Naive thymus-derived CD4-positive, alpha-beta T cell (primary cell): ENCODE measurements at regions not wholly inside any gene's neighbourhood (a gene's known extent, or its start where the extent isn't known, plus 50 kb on each side); places are given as distances from the start of the nearest gene placed in this dataset.

ENCODE experiments used
- ATAC-seq: fragments of 150-1000 bp; cut with Tn5 transposase; 2 replicates; pipeline ENCODE4 v1.10.0; 2021; ENCODE audit warnings: mild to moderate bottlenecking, moderate library complexity
- CTCF ChIA-PET: fragments of 350-600 bp; sonication (Branson Sonifier 250); formaldehyde crosslinking; loops from one replicate; lab custom pipeline; 2021; ENCODE audit warnings: antibody characterized with exemption; lab: Charles Lee
- POLR2A ChIA-PET: fragments of 350-600 bp; sonication (Branson Sonifier 250); formaldehyde crosslinking; loops from one replicate; lab custom pipeline; 2021; ENCODE audit warnings: antibody characterized with exemption, inconsistent platforms; lab: Charles Lee
- DNase-seq, 9 donors: peaks; one replicate each; pipeline versions ENCODE4 v3.0.0 to v3.0.0-alpha.2; 2020 to 2022; ENCODE audit warnings: mixed read lengths in 1 of 9
- H3K27ac ChIP-seq: one replicate; pipeline ENCODE4 v1.7.0; 2013; ENCODE audit warnings: mild to moderate bottlenecking, low read depth, low read length, moderate library complexity
- H3K27me3 ChIP-seq, 2 donors: one replicate each; pipeline ENCODE4 v1.7.0; 2013; ENCODE audit warnings: low read length in 2 of 2, mild to moderate bottlenecking in 2 of 2, moderate library complexity in 2 of 2; ENCODE audit not compliant: control insufficient read depth in 2 of 2, insufficient read depth in 2 of 2
- H3K36me3 ChIP-seq, 3 experiments: 1 replicate in 2 of 3; 2 replicates in 1 of 3; pipeline ENCODE4 v1.7.0; 2013; ENCODE audit warnings: low read length in 3 of 3, mild to moderate bottlenecking in 3 of 3, moderate library complexity in 1 of 3; ENCODE audit not compliant: insufficient read depth in 3 of 3, control insufficient read depth in 2 of 3
- H3K4me1 ChIP-seq, 2 donors: one replicate each; pipeline ENCODE4 v1.7.0; 2013; ENCODE audit warnings: low read length in 2 of 2, mild to moderate bottlenecking in 2 of 2, moderate library complexity in 1 of 2; ENCODE audit not compliant: control insufficient read depth in 2 of 2, insufficient read depth in 2 of 2
- H3K4me3 ChIP-seq: 2 replicates; pipeline ENCODE4 v1.7.0; 2013; ENCODE audit warnings: mild to moderate bottlenecking, low read length
- H3K9me3 ChIP-seq, 3 experiments: 1 replicate in 2 of 3; 2 replicates in 1 of 3; pipeline ENCODE4 v1.7.0; 2013; ENCODE audit warnings: low read length in 3 of 3; ENCODE audit not compliant: control insufficient read depth in 2 of 3
- H3K27ac Mint-ChIP-seq, 9 donors: one replicate each; pipeline ENCODE4 v1.8.0; 2020 to 2022; ENCODE audit warnings: mixed read lengths in 9 of 9, mild to moderate bottlenecking in 8 of 9, moderate library complexity in 5 of 9, inconsistent platforms in 2 of 9
- H3K27me3 Mint-ChIP-seq, 5 donors: one replicate each; pipeline ENCODE4 v1.8.0; 2021 to 2022; ENCODE audit warnings: mixed read lengths in 5 of 5, mild to moderate bottlenecking in 1 of 5
- H3K36me3 Mint-ChIP-seq, 5 donors: one replicate each; pipeline ENCODE4 v1.8.0; 2020 to 2022; ENCODE audit warnings: mixed read lengths in 5 of 5, mild to moderate bottlenecking in 3 of 5, inconsistent platforms in 1 of 5
- H3K4me1 Mint-ChIP-seq, 7 donors: one replicate each; pipeline ENCODE4 v1.8.0; 2020 to 2022; ENCODE audit warnings: mixed read lengths in 7 of 7, mild to moderate bottlenecking in 3 of 7, inconsistent platforms in 1 of 7
- H3K4me3 Mint-ChIP-seq, 10 donors: one replicate each; pipeline ENCODE4 v1.8.0; 2020 to 2022; ENCODE audit warnings: mild to moderate bottlenecking in 10 of 10, mixed read lengths in 10 of 10, moderate library complexity in 6 of 10, inconsistent platforms in 2 of 10
- H3K9me3 Mint-ChIP-seq, 11 donors: one replicate each; pipeline ENCODE4 v1.8.0; 2020 to 2022; ENCODE audit warnings: mixed read lengths in 11 of 11, mild to moderate bottlenecking in 4 of 11, inconsistent platforms in 1 of 11, moderate library complexity in 1 of 11
- intact Hi-C, 2 donors: fragments of 100-400 bp; cut with micrococcal nuclease; formaldehyde crosslinking; loops; one replicate each; pipeline ENCODE4 v1.15.1; 2023

- Mint-ChIP-seq H3K4me1 (peaks cover 6 to 54% (median 28%) of the 10 kb centered on the region in 7 donors), H3K27ac (no peak overlapping the region), H3K36me3 (peaks cover 7 to 32% (median 22%) of the 10 kb centered on the region in 5 donors), H3K4me3 (no peak overlapping the region), H3K27me3 (no peaks in the 10 kb centered on the region), H3K9me3 (no peaks in the 10 kb centered on the region)
- ATAC-seq, result no peak
- H3K27ac ChIP-seq, result no peak overlapping the region
- no peaks in the 10 kb centered on the region for H3K9me3 ChIP-seq
- POLR2A ChIA-PET, result no interaction called here
- intact Hi-C loops, result no loop called here
- CTCF ChIA-PET, result no interaction called here
- DNase-seq, result no peak
- H3K4me1 ChIP-seq, result no peaks in the 10 kb centered on the region
- no peak overlapping the region for H3K4me3 ChIP-seq
- H3K36me3 ChIP-seq, result no peaks in the 10 kb centered on the region
- no peaks in the 10 kb centered on the region for H3K27me3 ChIP-seq
These were observed 449.6 kb upstream of the RGS6 start for GRCh38 chr14:71482671-71483070.

- no peak for DNase-seq
- H3K4me3 Mint-ChIP-seq, result no peak overlapping the region
- no peaks in the 10 kb centered on the region for H3K27me3 ChIP-seq
- no peak overlapping the region for H3K27ac ChIP-seq
- H3K4me1 Mint-ChIP-seq, result peaks cover 6 to 51% (median 24%) of the 10 kb centered on the region in 7 donors
- H3K36me3 Mint-ChIP-seq, result peaks cover 7 to 32% (median 23%) of the 10 kb centered on the region in 5 donors
- POLR2A ChIA-PET, result no interaction called here
- H3K9me3 ChIP-seq, result no peaks in the 10 kb centered on the region
- H3K9me3 Mint-ChIP-seq, result no peaks in the 10 kb centered on the region
- H3K36me3 ChIP-seq, result no peaks in the 10 kb centered on the region
- no peaks in the 10 kb centered on the region for H3K4me1 ChIP-seq
- no peak overlapping the region for H3K4me3 ChIP-seq
- CTCF ChIA-PET, result no interaction called here
- no peaks in the 10 kb centered on the region for H3K27me3 Mint-ChIP-seq
- intact Hi-C loops, result no loop called here
- H3K27ac Mint-ChIP-seq, result no peak overlapping the region
- no peak for ATAC-seq
These were observed 449.1 kb upstream of the RGS6 start for GRCh38 chr14:71483154-71483553.

GRCh38 chr14:71485833-71486232 is 446.4 kb upstream of the RGS6 start:
- Mint-ChIP-seq H3K9me3 (no peaks in the 10 kb centered on the region), H3K27ac (no peak overlapping the region), H3K4me3 (no peak overlapping the region), H3K27me3 (no peaks in the 10 kb centered on the region), H3K4me1 (peaks cover 2 to 40% (median 16%) of the 10 kb centered on the region in 7 donors), H3K36me3 (peaks cover 7 to 39% (median 24%) of the 10 kb centered on the region in 5 donors)
- no peak for ATAC-seq
- CTCF ChIA-PET, result no interaction called here
- H3K9me3 ChIP-seq, result no peaks in the 10 kb centered on the region
- no peaks in the 10 kb centered on the region for H3K36me3 ChIP-seq
- intact Hi-C loops, result no loop called here
- no peaks in the 10 kb centered on the region for H3K27me3 ChIP-seq
- POLR2A ChIA-PET, result no interaction called here
- no peak overlapping the region for H3K4me3 ChIP-seq
- no peak for DNase-seq
- H3K4me1 ChIP-seq, result no peaks in the 10 kb centered on the region
- H3K27ac ChIP-seq, result no peak overlapping the region

GRCh38 chr14:71486279-71486678 is 445.9 kb upstream of the RGS6 start:
- H3K27me3 Mint-ChIP-seq, result no peaks in the 10 kb centered on the region
- intact Hi-C loops, result no loop called here
- CTCF ChIA-PET, result no interaction called here
- ATAC-seq (no peak), DNase-seq (no peak)
- no peaks in the 10 kb centered on the region for H3K4me1 ChIP-seq
- H3K27me3 ChIP-seq, result no peaks in the 10 kb centered on the region
- H3K27ac ChIP-seq, result no peak overlapping the region
- POLR2A ChIA-PET, result no interaction called here
- H3K27ac Mint-ChIP-seq, result no peak overlapping the region
- H3K36me3 ChIP-seq, result no peaks in the 10 kb centered on the region
- no peak overlapping the region for H3K4me3 Mint-ChIP-seq
- peaks cover 2 to 43% (median 17%) of the 10 kb centered on the region in 7 donors for H3K4me1 Mint-ChIP-seq
- H3K9me3 ChIP-seq, result no peaks in the 10 kb centered on the region
- H3K36me3 Mint-ChIP-seq, result peaks cover 7 to 39% (median 26%) of the 10 kb centered on the region in 5 donors
- no peak overlapping the region for H3K4me3 ChIP-seq
- H3K9me3 Mint-ChIP-seq, result no peaks in the 10 kb centered on the region

- H3K36me3 ChIP-seq, result no peaks in the 10 kb centered on the region
- POLR2A ChIA-PET, result interaction anchor here (0.6 kb wide), 1 partner anchor 928 kb away, joined by 3 read pairs; no protein-coding TSS in a partner anchor
- intact Hi-C loops, result no loop called here
- CTCF ChIA-PET, result no interaction called here
- H3K27ac ChIP-seq, result no peak overlapping the region
- Mint-ChIP-seq H3K4me1 (peaks cover 2 to 38% (median 22%) of the 10 kb centered on the region in 7 donors), H3K27ac (no peak overlapping the region), H3K36me3 (peaks cover 7 to 35% (median 27%) of the 10 kb centered on the region in 5 donors), H3K27me3 (no peaks in the 10 kb centered on the region), H3K9me3 (no peaks in the 10 kb centered on the region), H3K4me3 (no peak overlapping the region)
- no peaks in the 10 kb centered on the region for H3K9me3 ChIP-seq
- no peaks in the 10 kb centered on the region for H3K27me3 ChIP-seq
- DNase-seq, result no peak
- no peak for ATAC-seq
- no peaks in the 10 kb centered on the region for H3K4me1 ChIP-seq
- no peak overlapping the region for H3K4me3 ChIP-seq
These were observed 444.8 kb upstream of the RGS6 start for GRCh38 chr14:71487449-71487848.

- ChIA-PET POLR2A (no interaction called here), CTCF (no interaction called here)
- Mint-ChIP-seq H3K4me1 (peaks cover 2 to 34% (median 19%) of the 10 kb centered on the region in 7 donors), H3K36me3 (peaks cover 7 to 32% (median 27%) of the 10 kb centered on the region in 5 donors), H3K27me3 (no peaks in the 10 kb centered on the region), H3K4me3 (no peak overlapping the region), H3K9me3 (no peaks in the 10 kb centered on the region), H3K27ac (no peak overlapping the region)
- H3K4me3 ChIP-seq, result no peak overlapping the region
- ATAC-seq (no peak), DNase-seq (no peak)
- H3K36me3 ChIP-seq, result no peaks in the 10 kb centered on the region
- no peaks in the 10 kb centered on the region for H3K4me1 ChIP-seq
- intact Hi-C loops, result no loop called here
- H3K9me3 ChIP-seq, result no peaks in the 10 kb centered on the region
- H3K27me3 ChIP-seq, result no peaks in the 10 kb centered on the region
- H3K27ac ChIP-seq, result no peak overlapping the region
These were observed 444.3 kb upstream of the RGS6 start for GRCh38 chr14:71487941-71488340.

GRCh38 chr14:71488703-71489191 is 443.5 kb upstream of the RGS6 start:
- ATAC-seq, result no peak
- H3K36me3 Mint-ChIP-seq, result peaks cover 6 to 27% (median 23%) of the 10 kb centered on the region in 5 donors
- H3K9me3 Mint-ChIP-seq, result no peaks in the 10 kb centered on the region
- Histone ChIP-seq H3K36me3 (no peaks in the 10 kb centered on the region), H3K9me3 (no peaks in the 10 kb centered on the region), H3K4me3 (no peak overlapping the region), H3K27ac (no peak overlapping the region), H3K4me1 (no peaks in the 10 kb centered on the region), H3K27me3 (no peaks in the 10 kb centered on the region)
- H3K4me3 Mint-ChIP-seq, result no peak overlapping the region
- no peaks in the 10 kb centered on the region for H3K27me3 Mint-ChIP-seq
- ChIA-PET CTCF (no interaction called here), POLR2A (no interaction called here)
- H3K27ac Mint-ChIP-seq, result no peak overlapping the region
- intact Hi-C loops, result no loop called here
- DNase-seq, result no peak
- peaks cover 0 to 28% (median 17%) of the 10 kb centered on the region in 7 donors for H3K4me1 Mint-ChIP-seq
